HCT116 (cell line): ENCODE measurements at regions not wholly inside any gene's neighbourhood (a gene's known extent, or its start where the extent isn't known, plus 50 kb on each side); places are given as distances from the start of the nearest gene placed in this dataset.

Experiments used
- ATAC-seq: fragments of 200-7000 bp; cut with Tn5 transposase; 2 replicates; pipeline ENCODE4 v1.9.1; 2020; ENCODE audit warnings: mild to moderate bottlenecking, moderate library complexity
- BruUV-seq: library from RNA; stranded (reverse); fragments of 400-500 nt; replicated peaks from 2 replicates; lab custom pipeline; 2021; lab: Mats Ljungman, UMichigan
- CTCF ChIA-PET: fragments of 300-600 bp; sonication (Branson Sonifier 250); formaldehyde crosslinking; loops from one replicate; lab custom pipeline; 2021; ENCODE audit warnings: antibody characterized with exemption; lab: Charles Lee
- POLR2A ChIA-PET: fragments of 300-600, 350-600 bp; sonication (Branson Sonifier 250); formaldehyde crosslinking; loops from one replicate; lab custom pipeline; 2021; ENCODE audit warnings: antibody characterized with exemption; lab: Charles Lee
- RAD21 ChIA-PET, 2 experiments: fragments of 300-600 bp; sonication (Branson Sonifier 250); formaldehyde crosslinking; loops; one replicate each; lab custom pipeline; 2023; ENCODE audit warnings: low total read pairs in 2 of 2; ENCODE audit not compliant: uncharacterized antibody in 2 of 2, unreplicated experiment in 2 of 2, low non-redundant PET in 1 of 2; lab: Charles Lee
- DNase-seq: peaks from one replicate; pipeline ENCODE4 v3.0.0-alpha.2; 2010; ENCODE audit warnings: low read depth, low spot score
- H2AFZ ChIP-seq: fragments of 200-600 bp; shearing (Covaris generic), sonication (generic); 2 replicates; pipeline ENCODE4 v1.6.1; 2017; ENCODE audit warnings: low read depth, mixed run types, mixed read lengths, antibody characterized with exemption, low read length; ENCODE audit not compliant: poor library complexity, severe bottlenecking
- H3K27ac ChIP-seq: 2 replicates; pipeline ENCODE4 v1.5.1; 2012; ENCODE audit warnings: low read depth, low read length
- H3K27me3 ChIP-seq: fragments of 200-600 bp; sonication (generic); 2 replicates; pipeline ENCODE4 v1.6.1; 2016; ENCODE audit warnings: mixed run types, low read length, mixed read lengths; ENCODE audit not compliant: insufficient read depth
- H3K36me3 ChIP-seq, 2 experiments: fragments of 200-500 bp in 1 of 2; fragments of 200-600 bp in 1 of 2; sonication (Bioruptor generic) in 1 of 2; sonication (generic) in 1 of 2; 2 replicates each; pipeline versions ENCODE4 v1.5.1 to v1.6.1; 2014 to 2016; ENCODE audit warnings: low read length in 2 of 2, inconsistent platforms in 1 of 2, mixed read lengths in 1 of 2, mixed run types in 1 of 2; ENCODE audit not compliant: insufficient read depth in 2 of 2, control insufficient read depth in 1 of 2
- H3K4me1 ChIP-seq, 2 experiments: fragments of 200-600 bp in 1 of 2; sonication (generic) in 1 of 2; 2 replicates each; pipeline versions ENCODE4 v1.5.1 to v1.6.1; 2012 to 2017; ENCODE audit warnings: low read length in 2 of 2, inconsistent platforms in 1 of 2, mild to moderate bottlenecking in 1 of 2, mixed read lengths in 1 of 2, mixed run types in 1 of 2, moderate library complexity in 1 of 2; ENCODE audit not compliant: insufficient read depth in 2 of 2, control insufficient read depth in 1 of 2
- H3K4me2 ChIP-seq: fragments of 200-600 bp; sonication (generic); 2 replicates; pipeline ENCODE4 v1.6.1; 2017; ENCODE audit warnings: mixed run types, low read length, mixed read lengths
- H3K4me3 ChIP-seq, 2 experiments: fragments of 200-600 bp in 1 of 2; sonication (generic) in 1 of 2; replicated peaks in 1 of 2; 2 replicates each; pipeline ENCODE4 v1.5.1; 2011 to 2016; ENCODE audit warnings: low read length in 2 of 2, control low read depth in 1 of 2, low read depth in 1 of 2, mild to moderate bottlenecking in 1 of 2, mixed read lengths in 1 of 2, mixed run types in 1 of 2
- H3K79me2 ChIP-seq: fragments of 200-600 bp; sonication (generic); 2 replicates; pipeline ENCODE4 v1.6.1; 2017; ENCODE audit warnings: mild to moderate bottlenecking, mixed run types, low read length, moderate library complexity, mixed read lengths; ENCODE audit not compliant: insufficient read depth
- H3K9ac ChIP-seq: fragments of 200-600 bp; sonication (generic); 2 replicates; pipeline ENCODE4 v1.6.1; 2016; ENCODE audit warnings: low read length, mixed read lengths
- H3K9me2 ChIP-seq: fragments of 200-600 bp; sonication (generic), shearing (Covaris generic); 2 replicates; pipeline ENCODE4 v1.6.1; 2017; ENCODE audit warnings: mixed run types, mild to moderate bottlenecking, moderate library complexity; ENCODE audit not compliant: insufficient read depth
- H3K9me3 ChIP-seq, 2 experiments: fragments of 200-500 bp in 1 of 2; fragments of 200-600 bp in 1 of 2; sonication (Bioruptor generic) in 1 of 2; sonication (generic) in 1 of 2; 2 replicates each; pipeline ENCODE4 v1.6.1; 2014 to 2017; ENCODE audit warnings: low read length in 2 of 2, mixed read lengths in 2 of 2, inconsistent platforms in 1 of 2, low read depth in 1 of 2, mild to moderate bottlenecking in 1 of 2, mixed run types in 1 of 2, moderate library complexity in 1 of 2; ENCODE audit not compliant: control insufficient read depth in 1 of 2, insufficient read depth in 1 of 2
- H4K20me1 ChIP-seq: fragments of 200-600 bp; sonication (generic), shearing (Covaris generic); 2 replicates; pipeline ENCODE4 v1.6.1; 2017; ENCODE audit warnings: mixed run types, mild to moderate bottlenecking, moderate library complexity; ENCODE audit not compliant: insufficient read depth
- CEBPB ChIP-seq: IDR thresholded peaks from 2 replicates; pipeline ENCODE4 v1.6.1; 2012; ENCODE audit warnings: low read depth
- EZH2 ChIP-seq: fragments of 200-600 bp; sonication (generic); IDR thresholded peaks from 2 replicates; pipeline ENCODE4 v1.6.1; 2017; ENCODE audit warnings: antibody characterized with exemption, mixed run types
- FOSL1 ChIP-seq: IDR thresholded peaks from 2 replicates; pipeline ENCODE4 v1.6.1; 2012; ENCODE audit warnings: low read depth
- JUND ChIP-seq: IDR thresholded peaks from 2 replicates; pipeline ENCODE4 v1.6.1; 2012
- MAX ChIP-seq: IDR thresholded peaks from 2 replicates; pipeline ENCODE4 v1.6.1; 2012
- POLR2A ChIP-seq: IDR thresholded peaks from 2 replicates; pipeline ENCODE4 v1.7.0; 2011; ENCODE audit warnings: borderline replicate concordance; ENCODE audit not compliant: insufficient read depth, insufficient read length; ENCODE audit errors: extremely low read depth
- RAD21 ChIP-seq: IDR thresholded peaks from 2 replicates; pipeline ENCODE4 v1.6.1; 2012; ENCODE audit warnings: low read depth, mild to moderate bottlenecking
- SRF ChIP-seq: IDR thresholded peaks from 2 replicates; pipeline ENCODE4 v1.6.1; 2012; ENCODE audit warnings: low read depth
- TCF7L2 ChIP-seq: IDR thresholded peaks from 2 replicates; pipeline ENCODE4 v1.7.0; 2011; ENCODE audit warnings: borderline replicate concordance, inconsistent platforms; ENCODE audit not compliant: insufficient read depth, insufficient read length; ENCODE audit errors: extremely low read depth
- YY1 ChIP-seq: IDR thresholded peaks from 2 replicates; pipeline ENCODE4 v1.6.1; 2011; ENCODE audit warnings: low read length, low read depth, moderate library complexity, mild to moderate bottlenecking; ENCODE audit not compliant: insufficient replicate concordance; ENCODE audit errors: extremely low read depth
- intact Hi-C: fragments of 100-400 bp; cut with micrococcal nuclease; formaldehyde crosslinking; loops from 2 replicates; pipeline ENCODE4 v1.10.0; 2022
- TF ChIP-seq, protein P1 (sequence below): IDR thresholded peaks from 2 replicates; pipeline ENCODE4 v1.6.1; 2012; ENCODE audit warnings: low read depth

DNA sequence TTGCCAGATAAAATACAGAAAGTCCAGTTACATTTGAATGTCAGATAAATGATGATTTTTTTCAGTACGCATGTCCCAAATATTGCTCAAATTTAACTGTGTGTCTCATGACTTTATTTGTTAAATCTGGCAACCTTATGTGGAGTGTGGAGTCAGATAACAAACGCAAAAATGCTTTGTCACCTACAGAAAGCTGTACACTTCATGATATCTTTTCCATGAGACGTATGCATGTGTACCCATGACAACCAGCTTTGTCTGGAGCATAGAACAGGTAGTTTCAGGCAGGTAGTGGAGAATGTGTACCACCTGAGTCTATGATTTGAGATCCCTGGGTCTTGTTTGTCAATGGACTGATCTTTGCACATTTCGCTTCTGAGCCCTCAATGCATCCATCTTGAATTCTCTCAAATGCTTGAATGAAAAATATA is 105.5 kb upstream of the CPEB4 start:
- Histone ChIP-seq H3K27ac (no peak overlapping the region), H3K9me3 (no peaks in the 10 kb centered on the region), H3K4me1 (peaks cover 8 to 20% of the 10 kb centered on the region in 2 experiments; a peak in 3 of 4 replicates), H3K27me3 (peaks cover 6% of the 10 kb centered on the region; the same call in 1 of the 2 replicates), H3K79me2 (no peaks in the 10 kb centered on the region), H3K9me2 (no peaks in the 10 kb centered on the region), H2AFZ (peak overlapping the region; percentile 78), H3K9ac (no peak overlapping the region), H3K4me3 (no peak overlapping the region), H3K36me3 (no peaks in the 10 kb centered on the region), H3K4me2 (peak overlapping the region; percentile 25; the same call in 1 of the 2 replicates), H4K20me1 (no peaks in the 10 kb centered on the region)
- 0 out of 2 replicates have a peak, but pooled peaks have one; percentile 22 for ATAC-seq
- CTCF ChIA-PET, result no interaction called here
- intact Hi-C loops, result no loop called here
- DNase-seq, result no peak
- no TSS peak for BruUV-seq
- TF ChIP-seq CEBPB (no peak), YY1 (no peak), POLR2A (no peak), SRF (no peak)
- POLR2A ChIA-PET, result interaction anchor here (1.0 kb wide), 1 partner anchor 10 kb away, joined by 3 read pairs; no protein-coding TSS in a partner anchor
- RAD21 ChIA-PET, result no interaction called here

GRCh38 chr5:173783371-173783770 is 104.8 kb upstream of the CPEB4 start:
- Histone ChIP-seq H3K36me3 (no peaks in the 10 kb centered on the region), H3K9me2 (no peaks in the 10 kb centered on the region), H3K9me3 (no peaks in the 10 kb centered on the region), H3K27me3 (peaks cover 6% of the 10 kb centered on the region; the same call in 1 of the 2 replicates), H3K27ac (no peak overlapping the region), H2AFZ (no peak overlapping the region), H3K79me2 (no peaks in the 10 kb centered on the region), H3K4me3 (no peak overlapping the region), H4K20me1 (no peaks in the 10 kb centered on the region), H3K4me1 (peaks cover 10 to 22% of the 10 kb centered on the region in 2 experiments; a peak in 3 of 4 replicates), H3K9ac (no peak overlapping the region), H3K4me2 (no peak overlapping the region)
- no peak for DNase-seq
- TF ChIP-seq EZH2 (no peak), FOSL1 (no peak), MAX (no peak), POLR2A (no peak), JUND (no peak), TCF7L2 (no peak), RAD21 (no peak)
- TF ChIP-seq, protein P1, sequence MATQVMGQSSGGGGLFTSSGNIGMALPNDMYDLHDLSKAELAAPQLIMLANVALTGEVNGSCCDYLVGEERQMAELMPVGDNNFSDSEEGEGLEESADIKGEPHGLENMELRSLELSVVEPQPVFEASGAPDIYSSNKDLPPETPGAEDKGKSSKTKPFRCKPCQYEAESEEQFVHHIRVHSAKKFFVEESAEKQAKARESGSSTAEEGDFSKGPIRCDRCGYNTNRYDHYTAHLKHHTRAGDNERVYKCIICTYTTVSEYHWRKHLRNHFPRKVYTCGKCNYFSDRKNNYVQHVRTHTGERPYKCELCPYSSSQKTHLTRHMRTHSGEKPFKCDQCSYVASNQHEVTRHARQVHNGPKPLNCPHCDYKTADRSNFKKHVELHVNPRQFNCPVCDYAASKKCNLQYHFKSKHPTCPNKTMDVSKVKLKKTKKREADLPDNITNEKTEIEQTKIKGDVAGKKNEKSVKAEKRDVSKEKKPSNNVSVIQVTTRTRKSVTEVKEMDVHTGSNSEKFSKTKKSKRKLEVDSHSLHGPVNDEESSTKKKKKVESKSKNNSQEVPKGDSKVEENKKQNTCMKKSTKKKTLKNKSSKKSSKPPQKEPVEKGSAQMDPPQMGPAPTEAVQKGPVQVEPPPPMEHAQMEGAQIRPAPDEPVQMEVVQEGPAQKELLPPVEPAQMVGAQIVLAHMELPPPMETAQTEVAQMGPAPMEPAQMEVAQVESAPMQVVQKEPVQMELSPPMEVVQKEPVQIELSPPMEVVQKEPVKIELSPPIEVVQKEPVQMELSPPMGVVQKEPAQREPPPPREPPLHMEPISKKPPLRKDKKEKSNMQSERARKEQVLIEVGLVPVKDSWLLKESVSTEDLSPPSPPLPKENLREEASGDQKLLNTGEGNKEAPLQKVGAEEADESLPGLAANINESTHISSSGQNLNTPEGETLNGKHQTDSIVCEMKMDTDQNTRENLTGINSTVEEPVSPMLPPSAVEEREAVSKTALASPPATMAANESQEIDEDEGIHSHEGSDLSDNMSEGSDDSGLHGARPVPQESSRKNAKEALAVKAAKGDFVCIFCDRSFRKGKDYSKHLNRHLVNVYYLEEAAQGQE, result no peak
- RAD21 ChIA-PET, result no interaction called here
- POLR2A ChIA-PET, result interaction anchor here (1.0 kb wide), 1 partner anchor 10 kb away, joined by 3 read pairs; no protein-coding TSS in a partner anchor
- intact Hi-C loops, result no loop called here
- CTCF ChIA-PET, result no interaction called here
- BruUV-seq, result no TSS peak
- no peak for ATAC-seq
